ENCODE measurements at regions not wholly inside any gene's neighbourhood (a gene's known extent, or its start where the extent isn't known, plus 50 kb on each side); places are given as distances from the start of the nearest gene placed in this dataset.

DNA sequence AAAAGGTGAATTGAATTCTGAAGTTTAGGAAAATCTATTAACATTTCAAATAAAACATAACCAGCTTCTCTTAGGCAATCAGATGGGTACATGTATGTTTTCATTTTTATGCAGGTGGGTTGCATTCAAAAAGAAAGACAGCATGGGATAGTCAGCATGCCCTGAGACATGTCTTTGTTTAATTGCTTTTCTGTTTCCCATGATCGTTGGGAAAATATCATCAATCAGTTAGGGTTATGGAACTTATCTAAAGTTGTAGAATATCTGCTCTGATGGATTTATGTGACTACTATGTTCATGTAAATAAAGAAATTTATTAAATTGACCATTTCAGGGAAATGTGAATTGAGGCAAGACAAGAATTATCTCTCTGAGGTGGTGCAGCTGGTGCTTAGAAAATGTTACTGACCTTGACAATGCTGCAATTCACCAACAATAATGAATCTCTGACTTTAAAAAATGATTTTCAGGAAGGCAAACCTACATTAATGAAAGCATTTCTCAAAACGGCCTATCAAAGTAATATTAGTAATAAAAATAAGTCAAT is 112.7 kb downstream of the RFPL4B start:
- TF ChIP-seq ZFX (IDR thresholded peaks at IDR 0.05), result no peak
- TF ChIP-seq, protein P1, sequence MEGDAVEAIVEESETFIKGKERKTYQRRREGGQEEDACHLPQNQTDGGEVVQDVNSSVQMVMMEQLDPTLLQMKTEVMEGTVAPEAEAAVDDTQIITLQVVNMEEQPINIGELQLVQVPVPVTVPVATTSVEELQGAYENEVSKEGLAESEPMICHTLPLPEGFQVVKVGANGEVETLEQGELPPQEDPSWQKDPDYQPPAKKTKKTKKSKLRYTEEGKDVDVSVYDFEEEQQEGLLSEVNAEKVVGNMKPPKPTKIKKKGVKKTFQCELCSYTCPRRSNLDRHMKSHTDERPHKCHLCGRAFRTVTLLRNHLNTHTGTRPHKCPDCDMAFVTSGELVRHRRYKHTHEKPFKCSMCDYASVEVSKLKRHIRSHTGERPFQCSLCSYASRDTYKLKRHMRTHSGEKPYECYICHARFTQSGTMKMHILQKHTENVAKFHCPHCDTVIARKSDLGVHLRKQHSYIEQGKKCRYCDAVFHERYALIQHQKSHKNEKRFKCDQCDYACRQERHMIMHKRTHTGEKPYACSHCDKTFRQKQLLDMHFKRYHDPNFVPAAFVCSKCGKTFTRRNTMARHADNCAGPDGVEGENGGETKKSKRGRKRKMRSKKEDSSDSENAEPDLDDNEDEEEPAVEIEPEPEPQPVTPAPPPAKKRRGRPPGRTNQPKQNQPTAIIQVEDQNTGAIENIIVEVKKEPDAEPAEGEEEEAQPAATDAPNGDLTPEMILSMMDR (conservative IDR thresholded peaks at IDR 0.05), result no peak
- no peak overlapping the region for H3K27ac ChIP-seq

DNA sequence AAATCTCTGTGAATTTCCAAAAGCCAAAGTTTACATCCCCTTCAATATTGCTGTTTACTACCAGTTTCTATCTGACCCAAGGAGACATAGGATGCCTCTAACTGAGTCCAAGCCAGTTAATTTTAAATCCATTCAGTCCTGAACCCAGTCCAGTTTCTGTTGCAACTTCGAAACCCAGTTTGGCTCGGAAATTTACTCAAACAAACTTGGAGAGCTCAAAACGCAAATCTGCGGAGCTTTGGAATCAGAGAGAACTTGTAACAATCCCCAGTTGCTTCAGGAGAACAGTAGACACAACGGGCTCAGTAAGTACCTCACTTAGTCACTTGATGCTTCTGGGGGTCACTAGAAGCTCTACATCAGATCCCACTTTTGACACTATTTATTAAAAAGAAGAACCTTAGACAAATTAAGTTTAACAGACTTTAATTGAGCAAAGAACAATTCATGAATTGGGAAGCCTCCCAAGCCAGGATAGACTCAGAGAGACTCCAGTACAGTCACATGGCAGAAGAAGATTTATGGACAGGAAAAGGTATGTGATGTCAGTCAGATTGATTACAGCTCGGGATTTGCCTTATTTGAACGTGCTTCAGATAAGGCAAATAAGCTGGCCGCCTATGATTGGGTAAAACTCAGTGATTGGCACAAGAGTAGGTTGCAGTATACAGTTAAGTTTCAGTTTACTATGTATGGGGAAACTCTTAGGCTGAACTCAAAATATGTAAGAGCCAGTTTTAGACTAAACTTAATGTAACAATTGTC is 118.0 kb downstream of the RFPL4B start:
- H3K27ac ChIP-seq, result no peak overlapping the region
- no peak for TF ChIP-seq ZFX (IDR thresholded peaks at IDR 0.05)
- TF ChIP-seq, protein P1 (conservative IDR thresholded peaks at IDR 0.05), result no peak

DNA sequence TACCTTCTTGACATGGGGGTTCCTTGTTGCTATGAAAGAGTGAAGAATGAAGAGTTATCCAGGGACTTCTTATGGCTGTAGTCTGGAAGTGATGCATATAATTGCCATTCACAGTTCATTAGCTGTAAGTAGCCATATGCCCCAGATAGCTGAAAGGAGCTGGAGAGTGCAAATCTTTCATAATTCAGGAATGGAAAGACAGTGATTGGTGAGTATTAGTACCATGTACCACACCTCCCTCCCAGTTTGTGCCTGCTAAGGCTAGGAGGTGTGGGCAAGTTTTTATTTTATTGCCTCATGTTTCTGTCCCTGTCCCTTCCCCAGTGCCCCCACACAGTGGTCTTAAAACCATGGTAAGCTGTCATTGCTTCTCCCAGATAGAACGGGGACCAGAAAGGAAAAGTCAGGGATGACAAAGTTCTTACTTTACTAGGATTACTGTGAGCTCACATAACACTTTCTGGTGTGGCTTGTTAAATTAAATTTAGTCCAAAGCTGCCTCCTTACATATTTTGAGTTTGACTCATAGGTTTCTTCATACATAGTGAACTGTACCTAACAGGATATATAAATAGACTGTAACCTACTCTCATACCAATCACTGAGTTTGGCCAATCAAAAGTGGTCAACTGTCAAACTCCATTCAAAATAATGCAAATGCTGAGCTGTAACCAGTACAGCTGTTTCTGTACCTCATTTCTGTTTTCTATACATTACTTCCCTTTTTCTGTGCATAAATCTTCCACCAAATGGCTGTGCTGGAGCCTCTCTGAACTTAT is 119.4 kb downstream of the RFPL4B start:
- H3K27ac ChIP-seq, result no peak overlapping the region
- TF ChIP-seq, protein P1 (conservative IDR thresholded peaks at IDR 0.05), result no peak
- no peak for TF ChIP-seq ZFX (IDR thresholded peaks at IDR 0.05)

DNA sequence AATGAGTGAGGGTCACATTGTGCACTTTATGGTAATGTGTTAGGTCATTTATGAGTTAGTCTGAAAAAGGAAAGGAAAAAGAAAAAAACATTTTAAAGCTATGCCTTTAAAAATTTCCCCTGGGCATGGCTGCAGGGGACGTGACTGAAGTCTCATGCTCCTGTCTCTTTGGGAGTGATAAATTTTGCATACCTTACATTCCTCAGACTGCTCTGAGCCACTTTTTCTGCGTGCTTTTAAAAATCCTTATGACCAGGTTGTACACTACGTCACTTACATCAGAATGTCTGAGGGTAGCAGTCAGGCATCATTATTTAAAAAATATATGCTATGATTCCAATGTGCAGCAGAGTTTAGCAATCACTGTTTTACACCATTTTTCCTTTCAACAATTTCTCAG is 121.2 kb downstream of the RFPL4B start:
- no peak overlapping the region for H3K27ac ChIP-seq
- TF ChIP-seq, protein P1 (conservative IDR thresholded peaks at IDR 0.05), result no peak
- TF ChIP-seq ZFX (IDR thresholded peaks at IDR 0.05), result no peak

DNA sequence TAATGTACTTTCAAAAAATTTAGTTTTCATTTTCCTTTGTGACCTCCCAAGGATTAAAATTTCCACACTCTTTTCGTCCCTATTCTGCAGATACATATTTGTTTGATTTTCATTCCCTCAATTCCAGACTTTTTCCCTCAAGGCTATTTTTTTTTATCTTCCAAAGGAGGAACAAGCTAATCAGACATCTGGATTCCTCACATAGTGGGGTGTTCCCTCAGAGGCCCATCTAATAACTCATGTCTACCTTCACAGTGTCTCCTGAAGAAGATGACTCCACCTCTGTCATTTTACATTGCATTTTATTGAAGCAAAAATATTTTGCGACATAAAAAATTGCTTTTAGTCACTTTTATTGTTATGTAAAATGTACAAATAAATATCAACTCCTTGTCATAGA is 122.2 kb downstream of the RFPL4B start:
- no peak overlapping the region for H3K27ac ChIP-seq
- TF ChIP-seq ZFX (IDR thresholded peaks at IDR 0.05), result no peak
- TF ChIP-seq, protein P1 (conservative IDR thresholded peaks at IDR 0.05), result no peak

DNA sequence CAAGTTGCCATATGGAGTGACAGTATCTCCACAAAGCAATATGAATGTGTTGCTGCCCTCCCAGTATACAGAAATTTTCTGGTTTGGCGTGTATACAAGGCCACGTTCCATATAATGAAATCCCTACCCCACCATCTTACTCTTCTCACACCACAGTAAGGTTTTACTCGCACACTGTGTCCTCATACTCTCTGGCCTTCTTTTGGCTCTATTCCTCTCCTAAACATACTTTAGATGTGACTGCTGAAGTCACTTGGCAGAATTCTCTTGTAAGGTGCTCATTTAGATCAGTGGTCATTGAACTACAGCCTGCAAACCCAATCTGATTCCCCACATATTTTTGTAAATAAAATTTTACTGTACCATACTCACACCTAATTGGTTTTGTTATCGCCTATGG is 123.2 kb downstream of the RFPL4B start:
- TF ChIP-seq ZFX (IDR thresholded peaks at IDR 0.05), result no peak
- TF ChIP-seq, protein P1 (conservative IDR thresholded peaks at IDR 0.05), result no peak
- no peak overlapping the region for H3K27ac ChIP-seq

DNA sequence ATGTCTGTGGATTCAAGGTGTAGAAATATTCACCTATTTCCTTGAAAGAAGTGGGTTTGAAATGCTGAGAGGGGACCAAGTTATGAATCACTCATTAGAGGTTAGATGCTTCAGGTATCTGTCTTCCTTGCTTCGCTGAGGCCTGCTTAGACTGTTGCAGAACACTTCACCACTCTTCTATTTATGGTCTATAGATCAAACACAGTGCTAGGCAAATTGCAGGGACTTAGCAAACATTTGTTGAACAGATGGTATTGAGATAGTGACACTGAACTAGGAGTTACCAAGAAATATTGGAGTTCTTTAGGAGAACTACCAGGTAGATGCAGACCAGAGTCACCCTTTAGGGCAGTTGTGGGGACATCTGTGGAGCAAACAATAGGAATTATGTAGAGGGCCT is 123.8 kb downstream of the RFPL4B start:
- H3K27ac ChIP-seq, result peak overlapping the region; percentile 78
- TF ChIP-seq ZFX (IDR thresholded peaks at IDR 0.05), result no peak
- TF ChIP-seq, protein P1 (conservative IDR thresholded peaks at IDR 0.05), result no peak

Data from C4-2B (cell line).